ENCODE measurements at regions not wholly inside any gene's neighbourhood (a gene's known extent, or its start where the extent isn't known, plus 50 kb on each side); places are given as distances from the start of the nearest gene placed in this dataset.

- DNase-seq (ENCODE audit: low read depth in 1 of 2, low spot score in 1 of 2) (peak; percentile 49 to 73), ATAC-seq (peak; percentile 91 to 96), FAIRE-seq (no peak)
- peak overlapping the region; percentile 44 for H3K4me2 ChIP-seq
- no peak overlapping the region for H3K4me3 ChIP-seq
- H3K4me1 ChIP-seq = peaks cover 26% of the 10 kb centered on the region
- peaks cover 18% of the 10 kb centered on the region for H3K9me3 ChIP-seq
- TF ChIP-seq USF2 (IDR thresholded peaks at IDR 0.05) (peak; percentile 92), SMC3 (IDR thresholded peaks at IDR 0.05) (no peak), MAX (IDR thresholded peaks at IDR 0.05) (peak; percentile 82), EHF (CRISPR knock-in tag; IDR thresholded peaks at IDR 0.05) (no peak), JUNB (IDR thresholded peaks at IDR 0.05) (0 out of 2 replicates have a peak, but pooled peaks have one; percentile 23), FOSL2 (IDR thresholded peaks at IDR 0.05) (0 out of 2 replicates have a peak, but pooled peaks have one; percentile 31), FOSL2 (CRISPR knock-in tag; IDR thresholded peaks at IDR 0.05) (peak; percentile 77), E2F6 (IDR thresholded peaks at IDR 0.05; ENCODE audit: borderline replicate concordance, low read depth) (peak; percentile 70; the same call in 1 of the 2 replicates), CEBPB (IDR thresholded peaks at IDR 0.05) (no peak)
- WGBS (ENCODE audit: missing lambda C conversion rate) = 16% methylated on average over 8 of the region's 8 CpGs
- ChIA-PET CTCF (interaction anchor here (1.4 to 2.8 kb wide), 4 partner anchors 9 to 890 kb away, joined by 3 to 8 read pairs (median 7); partner anchors contain the start of gene FUT8), POLR2A (interaction anchor here (1.0 kb wide), 1 partner anchor 231 kb away, joined by 4 read pairs; no protein-coding TSS in a partner anchor)
- H3K27ac ChIP-seq = peak overlapping the region; percentile 57 to 76
These were observed 77.8 kb upstream of the MAX start for GRCh38 chr14:65179918-65180724.

- no peak for DNase-seq (ENCODE audit: low read depth in 1 of 2, low spot score in 1 of 2)
- 45% methylated on average over 1 of the region's 1 CpG for WGBS (ENCODE audit: missing lambda C conversion rate)
- ChIA-PET POLR2A (interaction anchor here (1.0 kb wide), 1 partner anchor 231 kb away, joined by 4 read pairs; no protein-coding TSS in a partner anchor), CTCF (interaction anchor here (1.4 to 2.8 kb wide), 4 partner anchors 10 to 889 kb away, joined by 3 to 8 read pairs (median 7); partner anchors contain the start of gene FUT8)
- Histone ChIP-seq H3K4me1 (peaks cover 26% of the 10 kb centered on the region), H3K4me2 (peak overlapping the region; percentile 44), H3K9me3 (peaks cover 18% of the 10 kb centered on the region), H3K4me3 (no peak overlapping the region), H3K27ac (peak overlapping the region; percentile 57 to 76)
- FAIRE-seq = no peak
- no peak for ATAC-seq
- TF ChIP-seq GATA3 (IDR thresholded peaks at IDR 0.05; ENCODE audit: borderline replicate concordance) (no peak), CBX8 (IDR thresholded peaks at IDR 0.05) (no peak), RARB (CRISPR knock-in tag; IDR thresholded peaks at IDR 0.05) (no peak), KDM1A (IDR thresholded peaks at IDR 0.05; ENCODE audit: low read depth) (no peak), ZSCAN20 (CRISPR knock-in tag; IDR thresholded peaks at IDR 0.05) (no peak), CTCF (IDR thresholded peaks at IDR 0.05) (no peak), TFCP2L1 (CRISPR knock-in tag; IDR thresholded peaks at IDR 0.05) (no peak), NFE2L2 (conservative IDR thresholded peaks at IDR 0.05; ENCODE audit: low read length) (no peak), E2F6 (IDR thresholded peaks at IDR 0.05; ENCODE audit: borderline replicate concordance, low read depth) (no peak), TP53 (CRISPR knock-in tag; IDR thresholded peaks at IDR 0.05) (no peak), PBX3 (IDR thresholded peaks at IDR 0.05) (no peak), MAFK (IDR thresholded peaks at IDR 0.05; ENCODE audit: partially characterized antibody) (no peak), CBX2 (IDR thresholded peaks at IDR 0.05; ENCODE audit: borderline replicate concordance, low read depth) (no peak), REST (IDR thresholded peaks at IDR 0.05) (no peak), ESRRA (IDR thresholded peaks at IDR 0.05; ENCODE audit: borderline replicate concordance, low read length) (no peak), MAX (IDR thresholded peaks at IDR 0.05) (no peak), PHF8 (IDR thresholded peaks at IDR 0.05; ENCODE audit: borderline replicate concordance, low read depth) (no peak), KDM5A (IDR thresholded peaks at IDR 0.05) (no peak), EP300 (IDR thresholded peaks at IDR 0.05) (no peak), JUNB (IDR thresholded peaks at IDR 0.05) (no peak)
These were observed 78.4 kb upstream of the MAX start for GRCh38 chr14:65180725-65181025.

All from A549 (cell line).